CD4-positive, CD25-positive, alpha-beta regulatory T cell (primary cell): ENCODE measurements at regions not wholly inside any gene's neighbourhood (a gene's known extent, or its start where the extent isn't known, plus 50 kb on each side); places are given as distances from the start of the nearest gene placed in this dataset.

ENCODE experiments used
- ATAC-seq, 2 donors: fragments of 150-1000 bp; cut with Tn5 transposase; one replicate each; pipeline ENCODE4 v1.10.0; 2021; ENCODE audit warnings: low read depth in 2 of 2, moderate number of reproducible peaks in 2 of 2, moderate library complexity in 1 of 2
- DNase-seq, 3 donors: peaks; one replicate each; pipeline versions ENCODE4 v3.0.0 to v3.0.0-alpha.2; 2012 to 2022; ENCODE audit warnings: mixed read lengths in 1 of 3
- H3K27ac ChIP-seq: one replicate; pipeline ENCODE4 v1.7.0; 2013; ENCODE audit warnings: mild to moderate bottlenecking, low read length; ENCODE audit not compliant: insufficient read depth, poor library complexity, severe bottlenecking
- H3K27me3 ChIP-seq: one replicate; pipeline ENCODE4 v1.7.0; 2013; ENCODE audit warnings: low read length; ENCODE audit not compliant: control insufficient read depth, insufficient read depth
- H3K36me3 ChIP-seq: one replicate; pipeline ENCODE4 v1.7.0; 2013; ENCODE audit warnings: mild to moderate bottlenecking, low read length, moderate library complexity; ENCODE audit not compliant: control insufficient read depth, insufficient read depth
- H3K4me1 ChIP-seq: 2 replicates; pipeline ENCODE4 v1.7.0; 2013; ENCODE audit warnings: mild to moderate bottlenecking, low read length; ENCODE audit not compliant: insufficient read depth, control insufficient read depth, poor library complexity, severe bottlenecking
- H3K4me3 ChIP-seq: one replicate; pipeline ENCODE4 v1.7.0; 2013; ENCODE audit warnings: low read depth, mild to moderate bottlenecking, low read length, moderate library complexity
- H3K9me3 ChIP-seq, 2 experiments: 1 replicate in 1 of 2; 2 replicates in 1 of 2; pipeline ENCODE4 v1.7.0; 2013; ENCODE audit warnings: low read length in 2 of 2, mild to moderate bottlenecking in 1 of 2, moderate library complexity in 1 of 2; ENCODE audit not compliant: control insufficient read depth in 2 of 2
- H3K27ac Mint-ChIP-seq, 3 donors: one replicate each; pipeline ENCODE4 v1.8.0; 2020 to 2022; ENCODE audit warnings: mild to moderate bottlenecking in 3 of 3, mixed read lengths in 3 of 3, moderate library complexity in 2 of 3
- H3K27me3 Mint-ChIP-seq: one replicate; pipeline ENCODE4 v1.8.0; 2022; ENCODE audit warnings: mild to moderate bottlenecking, mixed read lengths
- H3K36me3 Mint-ChIP-seq: one replicate; pipeline ENCODE4 v1.8.0; 2020; ENCODE audit warnings: mixed read lengths
- H3K4me1 Mint-ChIP-seq, 4 donors: one replicate each; pipeline ENCODE4 v1.8.0; 2020 to 2022; ENCODE audit warnings: mixed read lengths in 4 of 4, mild to moderate bottlenecking in 1 of 4
- H3K4me3 Mint-ChIP-seq, 4 donors: one replicate each; pipeline ENCODE4 v1.8.0; 2020 to 2022; ENCODE audit warnings: mild to moderate bottlenecking in 4 of 4, mixed read lengths in 4 of 4, moderate library complexity in 3 of 4
- H3K9me3 Mint-ChIP-seq, 7 donors: one replicate each; pipeline ENCODE4 v1.8.0; 2020 to 2022; ENCODE audit warnings: mixed read lengths in 7 of 7, mild to moderate bottlenecking in 3 of 7, moderate library complexity in 2 of 7

DNA sequence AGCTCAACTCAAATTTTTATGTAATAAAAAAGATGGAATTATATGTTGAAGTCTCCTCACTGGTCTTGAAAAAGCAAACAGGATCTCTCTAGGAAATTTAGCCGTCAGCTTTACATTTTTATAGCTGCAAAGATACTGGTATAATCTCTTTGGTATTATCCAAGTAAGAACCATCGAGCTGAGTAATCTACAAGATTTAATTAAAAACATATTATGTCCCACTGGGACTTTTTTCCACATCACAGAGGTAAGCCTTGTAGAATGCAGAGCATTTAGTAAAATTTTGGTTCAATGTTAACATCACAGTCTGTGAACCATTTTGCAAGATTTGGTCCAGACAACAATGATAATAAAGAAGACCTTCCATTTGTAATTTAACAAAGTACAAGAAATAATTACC, 162.6 kb upstream of the SLC39A10 start:
- Histone ChIP-seq H3K9me3 (no peaks in the 10 kb centered on the region), H3K36me3 (no peaks in the 10 kb centered on the region), H3K4me3 (no peak overlapping the region), H3K27me3 (no peaks in the 10 kb centered on the region), H3K27ac (no peak overlapping the region), H3K4me1 (peaks cover 11% of the 10 kb centered on the region)
- Mint-ChIP-seq H3K4me1 (peaks cover 17 to 41% (median 30%) of the 10 kb centered on the region in 4 donors), H3K36me3 (no peaks in the 10 kb centered on the region), H3K27ac (no peak overlapping the region), H3K4me3 (no peak overlapping the region), H3K27me3 (no peaks in the 10 kb centered on the region), H3K9me3 (peaks cover 0 to 6% (median 0%) of the 10 kb centered on the region in 7 donors)
- no peak for DNase-seq
- no peak for ATAC-seq

GRCh38 chr2:195493416-195493815, 163.6 kb upstream of the SLC39A10 start:
- H3K4me3 ChIP-seq: no peak overlapping the region
- no peaks in the 10 kb centered on the region for H3K27me3 ChIP-seq
- H3K27ac ChIP-seq: no peak overlapping the region
- ATAC-seq (no peak), DNase-seq (no peak)
- Mint-ChIP-seq H3K9me3 (peaks cover 0 to 6% (median 0%) of the 10 kb centered on the region in 7 donors), H3K27ac (peak overlapping the region in 1 of 3 donors; percentile 1), H3K4me1 (peaks cover 13 to 33% (median 25%) of the 10 kb centered on the region in 4 donors), H3K36me3 (no peaks in the 10 kb centered on the region), H3K27me3 (no peaks in the 10 kb centered on the region), H3K4me3 (no peak overlapping the region)
- H3K36me3 ChIP-seq: no peaks in the 10 kb centered on the region
- peaks cover 6% of the 10 kb centered on the region for H3K4me1 ChIP-seq
- no peaks in the 10 kb centered on the region for H3K9me3 ChIP-seq

- H3K27me3 ChIP-seq: no peaks in the 10 kb centered on the region
- Mint-ChIP-seq H3K36me3 (no peaks in the 10 kb centered on the region), H3K4me1 (peaks cover 8 to 31% (median 22%) of the 10 kb centered on the region in 4 donors), H3K9me3 (peaks cover 0 to 3% (median 0%) of the 10 kb centered on the region in 7 donors), H3K27me3 (no peaks in the 10 kb centered on the region), H3K4me3 (no peak overlapping the region), H3K27ac (peak overlapping the region in 1 of 3 donors; percentile 4)
- no peaks in the 10 kb centered on the region for H3K36me3 ChIP-seq
- no peak overlapping the region for H3K4me3 ChIP-seq
- no peaks in the 10 kb centered on the region for H3K9me3 ChIP-seq
- peaks cover 20% of the 10 kb centered on the region for H3K4me1 ChIP-seq
- no peak for DNase-seq
- no peak overlapping the region for H3K27ac ChIP-seq
- ATAC-seq: no peak
Observed at GRCh38 chr2:195490319-195490718, 166.7 kb upstream of the SLC39A10 start.

GRCh38 chr2:195489101-195489500, 167.9 kb upstream of the SLC39A10 start:
- Mint-ChIP-seq H3K4me3 (no peak overlapping the region), H3K4me1 (peaks cover 8 to 35% (median 28%) of the 10 kb centered on the region in 4 donors), H3K27me3 (no peaks in the 10 kb centered on the region), H3K9me3 (peaks cover 0 to 3% (median 0%) of the 10 kb centered on the region in 7 donors), H3K36me3 (no peaks in the 10 kb centered on the region), H3K27ac (no peak overlapping the region)
- ATAC-seq: no peak
- Histone ChIP-seq H3K27ac (no peak overlapping the region), H3K36me3 (no peaks in the 10 kb centered on the region), H3K27me3 (no peaks in the 10 kb centered on the region), H3K9me3 (no peaks in the 10 kb centered on the region), H3K4me3 (no peak overlapping the region), H3K4me1 (peaks cover 20% of the 10 kb centered on the region)
- no peak for DNase-seq

DNA sequence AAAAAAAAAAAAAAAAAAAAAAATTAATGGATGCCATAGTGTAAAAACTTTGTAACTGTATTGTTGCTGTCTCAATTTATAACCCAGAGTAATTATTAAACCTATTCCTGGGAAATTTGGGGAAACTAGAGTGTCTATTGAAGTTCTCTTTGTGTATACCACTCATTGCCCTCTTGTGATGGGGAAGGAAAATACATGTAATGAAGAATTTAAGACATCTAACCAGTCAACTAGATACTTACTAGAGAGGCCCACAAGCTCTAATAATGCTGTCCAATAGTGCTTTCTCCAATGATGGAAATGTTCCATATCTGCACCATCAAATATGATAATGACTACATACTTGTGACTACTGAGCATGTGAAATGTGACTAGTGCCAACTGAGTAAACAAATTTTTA, 168.5 kb upstream of the SLC39A10 start:
- H3K4me1 Mint-ChIP-seq: peaks cover 8 to 35% (median 28%) of the 10 kb centered on the region in 4 donors
- peaks cover 20% of the 10 kb centered on the region for H3K4me1 ChIP-seq
- H3K36me3 Mint-ChIP-seq: no peaks in the 10 kb centered on the region
- DNase-seq (no peak), ATAC-seq (no peak)
- peaks cover 0 to 3% (median 0%) of the 10 kb centered on the region in 7 donors for H3K9me3 Mint-ChIP-seq
- no peak overlapping the region for H3K27ac ChIP-seq
- H3K27me3 Mint-ChIP-seq: no peaks in the 10 kb centered on the region
- no peaks in the 10 kb centered on the region for H3K36me3 ChIP-seq
- no peaks in the 10 kb centered on the region for H3K9me3 ChIP-seq
- no peak overlapping the region for H3K4me3 Mint-ChIP-seq
- no peak overlapping the region for H3K27ac Mint-ChIP-seq
- no peaks in the 10 kb centered on the region for H3K27me3 ChIP-seq
- no peak overlapping the region for H3K4me3 ChIP-seq

DNA sequence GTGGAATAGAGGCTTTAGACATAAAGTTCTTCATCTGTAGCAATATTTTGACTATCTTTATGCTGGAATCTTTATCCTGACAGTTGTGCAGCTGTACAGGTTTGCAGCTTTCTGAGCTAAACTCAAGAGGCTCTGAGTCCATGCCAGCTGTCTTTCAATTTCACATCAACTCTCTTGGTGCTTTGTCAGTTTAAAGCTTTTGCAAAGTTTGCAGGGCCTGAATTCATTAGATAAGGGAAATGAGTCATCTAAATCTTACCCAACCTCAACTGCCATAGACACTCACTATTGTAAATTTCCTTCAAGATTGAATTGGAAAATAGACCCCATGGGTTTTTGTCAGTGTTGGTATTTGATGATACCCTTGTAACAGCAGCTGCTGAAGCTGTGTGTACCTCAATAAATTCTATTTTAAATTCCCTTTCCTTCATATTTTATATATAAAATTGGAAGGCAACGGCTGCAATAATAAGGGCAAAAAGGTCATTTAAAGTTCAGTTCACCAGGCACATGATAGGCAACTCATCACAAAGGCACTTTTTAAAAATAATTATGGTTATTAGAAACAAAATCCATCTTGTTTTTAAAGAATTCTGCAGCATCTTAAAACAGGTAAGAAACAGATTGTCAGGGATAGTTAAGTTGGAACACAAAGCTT, 169.9 kb upstream of the SLC39A10 start:
- peak overlapping the region; percentile 6 to 79 (median 36) for H3K4me3 Mint-ChIP-seq
- peaks cover 10 to 35% (median 29%) of the 10 kb centered on the region in 4 donors for H3K4me1 Mint-ChIP-seq
- peak overlapping the region in 2 of 3 donors; percentile 16 to 35 for H3K27ac Mint-ChIP-seq
- H3K36me3 ChIP-seq: no peaks in the 10 kb centered on the region
- no peak overlapping the region for H3K27ac ChIP-seq
- H3K27me3 ChIP-seq: no peaks in the 10 kb centered on the region
- peak; percentile 94 to 95 for ATAC-seq
- no peaks in the 10 kb centered on the region for H3K9me3 ChIP-seq
- peaks cover 0 to 4% (median 0%) of the 10 kb centered on the region in 7 donors for H3K9me3 Mint-ChIP-seq
- no peaks in the 10 kb centered on the region for H3K36me3 Mint-ChIP-seq
- H3K4me1 ChIP-seq: peaks cover 20% of the 10 kb centered on the region
- H3K27me3 Mint-ChIP-seq: no peaks in the 10 kb centered on the region
- peak overlapping the region; percentile 33 for H3K4me3 ChIP-seq
- DNase-seq: peak in 2 of 3 donors; percentile 22 to 83

DNA sequence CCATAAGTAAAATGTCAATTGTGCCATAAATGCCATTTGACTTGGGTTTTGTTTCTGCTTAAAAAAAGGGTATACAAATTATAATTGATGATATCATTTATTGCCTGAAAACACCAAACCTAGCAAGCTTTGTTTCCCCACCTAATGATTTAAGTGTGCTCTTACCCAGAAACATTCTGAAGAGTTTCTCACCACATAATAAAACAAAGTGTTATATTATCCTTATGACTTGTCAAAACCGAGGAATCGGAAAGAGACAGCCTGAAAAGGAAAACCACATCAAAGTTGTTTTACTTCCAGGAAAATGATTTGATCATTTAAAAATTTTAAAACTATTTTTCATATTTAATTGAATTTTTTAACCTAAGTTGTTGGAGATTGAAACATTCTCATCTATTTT, 170.5 kb upstream of the SLC39A10 start:
- Mint-ChIP-seq H3K27ac (peak overlapping the region in 1 of 3 donors; percentile 35), H3K9me3 (peaks cover 0 to 4% (median 0%) of the 10 kb centered on the region in 7 donors), H3K36me3 (no peaks in the 10 kb centered on the region), H3K27me3 (no peaks in the 10 kb centered on the region), H3K4me1 (peaks cover 10 to 37% (median 29%) of the 10 kb centered on the region in 4 donors), H3K4me3 (peak overlapping the region in 1 of 4 donors; percentile 6)
- H3K36me3 ChIP-seq: no peaks in the 10 kb centered on the region
- H3K4me1 ChIP-seq: peaks cover 20% of the 10 kb centered on the region
- ATAC-seq: no peak
- H3K4me3 ChIP-seq: peak overlapping the region; percentile 33
- H3K27me3 ChIP-seq: no peaks in the 10 kb centered on the region
- peak in 1 of 3 donors; percentile 51 for DNase-seq
- no peak overlapping the region for H3K27ac ChIP-seq
- no peaks in the 10 kb centered on the region for H3K9me3 ChIP-seq

- no peak for ATAC-seq
- no peak overlapping the region for H3K27ac Mint-ChIP-seq
Observed at GRCh38 chr2:195482010-195482409, 175.0 kb upstream of the SLC39A10 start.

More at GRCh38 chr2:195482010-195482409, 175.0 kb upstream of the SLC39A10 start:
- Mint-ChIP-seq H3K27me3 (no peaks in the 10 kb centered on the region), H3K36me3 (no peaks in the 10 kb centered on the region), H3K9me3 (peaks cover 0 to 7% (median 2%) of the 10 kb centered on the region in 7 donors), H3K4me1 (peaks cover 23 to 54% (median 35%) of the 10 kb centered on the region in 4 donors), H3K4me3 (no peak overlapping the region)
- H3K27ac ChIP-seq: no peak overlapping the region
- no peaks in the 10 kb centered on the region for H3K27me3 ChIP-seq
- no peaks in the 10 kb centered on the region for H3K36me3 ChIP-seq
- H3K9me3 ChIP-seq: no peaks in the 10 kb centered on the region
- H3K4me3 ChIP-seq: no peak overlapping the region
- no peak for DNase-seq
- H3K4me1 ChIP-seq: peaks cover 19% of the 10 kb centered on the region
